GM19395 (cell line): ENCODE measurements at regions not wholly inside any gene's neighbourhood (a gene's known extent, or its start where the extent isn't known, plus 50 kb on each side); places are given as distances from the start of the nearest gene placed in this dataset.
"Not testable (repeated sequence)": the region's sequence is repeated elsewhere in the genome, so short reads cannot be mapped to it uniquely, and the experiment has no call there.

Experiments
- ATAC-seq: cut with Tn5 transposase; IDR thresholded peaks from one replicate; pipeline ENCODE4 v1.9.1; 2021; ENCODE audit warnings: mild to moderate bottlenecking, moderate library complexity; ENCODE audit not compliant: unreplicated experiment

- no peak for ATAC-seq
Measured at GRCh38 chr2:31664949-31665724, 84.4 kb upstream of the SRD5A2 start.

- ATAC-seq = no peak
Measured at GRCh38 chr2:31660812-31661335, 80.1 kb upstream of the SRD5A2 start.

GRCh38 chr2:31660165-31660564 is 79.4 kb upstream of the SRD5A2 start:
- ATAC-seq = no peak

DNA sequence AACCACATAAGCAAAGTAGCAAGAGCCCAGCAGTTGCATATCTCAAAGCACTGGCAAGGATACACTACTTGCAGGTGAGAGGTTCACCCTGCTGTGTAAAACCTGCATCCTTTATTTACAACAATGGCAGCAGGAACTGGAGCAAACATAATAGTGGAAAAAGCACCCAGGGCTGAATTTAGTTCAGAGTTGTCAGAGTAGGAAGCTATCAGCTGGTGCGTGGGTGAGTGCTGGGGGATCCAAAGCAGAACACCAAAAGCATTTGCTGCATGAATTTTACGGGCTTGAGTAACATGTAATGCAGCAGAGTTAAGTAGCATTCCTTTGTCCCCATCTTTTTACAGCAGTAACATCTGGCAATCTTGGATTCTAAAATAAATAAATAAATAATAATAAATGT is 73.5 kb upstream of the SRD5A2 start:
- ATAC-seq = no peak

GRCh38 chr2:31651736-31652135 is 71.0 kb upstream of the SRD5A2 start:
- no peak for ATAC-seq

- no peak for ATAC-seq
Measured at GRCh38 chr2:31651267-31651666, 70.5 kb upstream of the SRD5A2 start.

GRCh38 chr2:31644551-31644950 is 63.8 kb upstream of the SRD5A2 start:
- ATAC-seq = no peak

DNA sequence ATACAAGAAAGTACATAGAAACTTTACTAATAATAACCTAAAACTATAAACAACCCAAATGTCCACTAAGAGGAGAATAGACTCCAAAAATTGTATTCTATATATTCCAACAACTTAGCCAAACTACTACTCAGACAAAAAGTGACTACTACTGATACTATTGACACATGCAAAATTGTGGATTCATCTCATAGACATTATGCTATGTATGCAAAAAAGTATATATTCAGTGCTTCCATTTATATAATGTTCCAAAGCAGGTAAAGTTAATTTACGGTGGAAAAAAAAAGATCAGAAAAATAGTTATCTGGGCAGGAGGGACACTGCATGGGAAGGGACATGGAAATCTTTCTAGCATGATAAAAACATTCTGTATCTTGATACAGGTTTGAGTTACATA is 62.0 kb upstream of the SRD5A2 start:
- ATAC-seq = no peak

DNA sequence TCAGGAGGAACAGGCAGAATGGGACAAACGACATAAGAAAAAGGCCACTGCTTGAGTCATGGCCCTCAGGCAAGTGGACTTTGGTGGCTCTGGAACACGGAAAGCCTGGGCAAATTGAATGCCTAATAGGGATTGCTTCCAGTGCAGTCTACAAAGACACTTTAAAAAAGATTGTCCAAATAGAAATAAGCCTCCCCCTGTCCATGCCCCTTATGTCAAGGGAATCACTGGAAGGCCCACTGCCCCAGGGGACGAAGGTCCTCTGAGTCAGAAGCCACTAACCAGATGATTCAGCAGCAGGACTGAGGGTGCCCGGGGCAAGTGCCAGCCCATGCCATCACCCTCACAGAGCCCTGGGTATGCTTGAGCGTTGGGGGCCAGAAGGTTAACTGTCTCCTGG is 51.5 kb upstream of the SRD5A2 start:
- ATAC-seq = not testable (repeated sequence)
